GM19328 (cell line): ENCODE measurements at regions not wholly inside any gene's neighbourhood (a gene's known extent, or its start where the extent isn't known, plus 50 kb on each side); places are given as distances from the start of the nearest gene placed in this dataset.
A peak's percentile ranks its signal among the peaks of the same experiment; 100 is the strongest.

Experiments used
- ATAC-seq: cut with Tn5 transposase; IDR thresholded peaks from one replicate; pipeline ENCODE4 v1.9.1; 2021; ENCODE audit warnings: mild to moderate bottlenecking, moderate library complexity; ENCODE audit not compliant: unreplicated experiment

GRCh38 chr10:8374334-8374733 is 319.8 kb downstream of the GATA3 start:
- ATAC-seq = no peak

DNA sequence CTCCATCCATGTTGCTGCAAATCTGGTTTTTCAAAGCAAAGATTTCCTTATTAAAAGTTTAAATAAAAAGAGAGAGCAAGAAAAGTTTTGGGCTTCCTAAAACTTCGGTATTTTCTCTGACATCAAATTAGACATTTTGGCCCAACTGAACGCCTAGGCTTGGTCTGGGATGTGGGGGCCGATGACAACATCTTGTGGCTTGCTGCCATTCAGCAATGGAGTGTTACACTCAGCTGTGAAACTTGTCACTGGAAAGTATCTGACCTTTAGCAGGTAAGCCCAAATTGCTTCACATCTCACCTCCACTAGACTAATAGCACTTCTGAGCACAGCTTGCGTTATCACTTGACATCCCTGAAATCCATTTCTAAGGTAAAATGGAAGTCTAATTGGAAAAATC is 320.6 kb downstream of the GATA3 start:
- no peak for ATAC-seq

DNA sequence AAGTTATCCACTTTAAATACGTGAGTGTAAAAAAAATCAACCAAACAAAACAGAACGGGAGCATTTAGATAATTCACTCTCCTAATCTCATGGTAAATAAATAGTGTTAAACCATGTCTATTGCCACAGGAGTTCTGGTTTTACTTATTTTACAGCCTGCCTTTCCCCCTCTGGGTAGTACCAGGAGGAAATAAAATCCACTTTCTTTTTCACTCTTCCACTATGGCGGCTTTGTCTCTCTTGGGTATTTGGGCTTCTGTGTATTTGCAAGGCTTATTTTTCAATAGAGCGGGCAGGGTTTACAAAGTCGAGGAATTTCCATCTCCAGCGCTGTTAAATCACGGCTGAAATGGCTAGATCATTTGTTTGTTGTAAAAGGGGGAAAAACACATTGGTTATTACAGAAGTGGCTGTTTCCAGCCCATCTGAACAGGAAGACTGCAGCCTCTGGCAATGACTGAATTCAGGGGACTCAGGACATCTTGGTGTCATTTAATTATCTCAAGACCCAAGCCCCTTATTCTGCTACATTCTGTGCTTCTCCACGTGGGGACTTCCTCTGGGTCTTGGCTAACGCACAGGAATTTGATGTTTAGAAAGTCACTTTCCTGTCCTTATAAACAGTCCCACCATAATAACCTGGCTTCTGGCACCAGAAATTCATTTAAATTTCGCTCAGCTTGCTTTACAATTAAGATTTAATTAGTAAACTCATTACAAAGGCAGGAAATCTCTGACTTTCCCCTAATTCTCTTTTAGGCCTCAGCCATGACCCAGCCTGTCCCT is 323.9 kb downstream of the GATA3 start:
- ATAC-seq = no peak

DNA sequence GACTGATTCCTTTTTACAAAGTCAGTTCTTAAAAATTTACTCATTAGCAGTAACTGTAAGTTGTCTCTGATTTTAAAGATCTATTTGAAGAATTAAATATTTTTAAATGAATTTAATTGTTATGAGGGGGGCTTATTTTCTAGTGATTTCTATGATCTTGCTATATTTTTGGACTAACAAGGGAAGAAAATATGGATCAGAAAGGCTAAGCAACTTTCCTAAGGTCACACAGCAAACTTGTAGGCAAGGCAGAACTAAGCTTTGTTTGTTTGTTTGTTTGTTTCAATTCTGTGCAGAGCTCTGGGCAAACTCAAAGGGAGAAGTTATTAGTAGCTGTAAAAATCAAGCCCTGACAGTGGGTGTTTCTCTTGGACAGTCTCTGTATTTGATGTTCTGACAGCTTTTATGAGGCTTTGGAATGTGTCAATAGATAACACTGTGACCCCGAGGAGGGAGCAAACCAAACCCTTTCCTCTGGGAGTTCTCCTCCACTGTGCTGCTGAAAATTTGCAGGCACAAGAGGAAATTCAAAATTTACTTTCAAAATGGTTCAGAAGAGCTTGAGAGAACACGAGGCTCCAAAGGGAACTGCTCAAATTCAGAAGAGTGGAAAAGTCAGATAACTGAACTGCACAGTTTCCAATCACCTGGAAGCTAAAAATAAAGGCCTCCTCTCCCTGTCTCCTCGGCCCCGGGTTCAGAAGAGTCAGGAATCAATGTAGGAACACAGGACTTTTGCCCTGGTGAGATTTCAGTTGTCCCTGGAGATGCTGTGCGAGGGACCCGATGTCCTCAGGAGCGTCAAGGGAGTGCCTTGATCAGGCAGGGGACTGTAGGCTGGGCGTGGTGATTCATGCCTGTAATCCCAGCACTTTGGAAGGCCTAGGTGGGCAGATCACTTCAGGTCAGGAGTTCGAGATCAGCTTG is 325.7 kb downstream of the GATA3 start:
- ATAC-seq = no peak

GRCh38 chr10:8380833-8381496 is 326.5 kb downstream of the GATA3 start:
- no peak for ATAC-seq

GRCh38 chr10:8386781-8387180 is 332.3 kb downstream of the GATA3 start:
- no peak for ATAC-seq

- ATAC-seq = no peak
These were observed 335.1 kb downstream of the GATA3 start for GRCh38 chr10:8389630-8390029.

DNA sequence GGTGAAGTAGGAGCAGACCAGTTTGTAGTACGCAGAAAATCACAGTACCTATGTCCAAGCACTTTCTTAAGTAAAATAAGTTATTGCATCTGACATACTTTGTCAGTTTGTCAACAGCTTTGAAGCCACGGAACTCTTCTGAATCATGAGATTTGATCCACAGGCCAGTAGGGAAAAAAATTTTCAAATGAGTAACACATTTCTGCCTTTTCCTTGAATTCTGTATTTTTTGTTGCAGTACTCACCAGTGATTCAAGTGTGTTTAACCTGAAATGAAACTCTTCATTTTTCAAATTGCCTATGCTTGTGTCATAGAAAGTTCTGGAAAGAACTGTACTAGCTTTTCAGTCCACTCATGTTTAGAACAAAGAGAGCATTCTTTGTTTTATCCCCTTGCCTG is 337.7 kb downstream of the GATA3 start:
- ATAC-seq = no peak

- no peak for ATAC-seq
These were observed 339.0 kb downstream of the GATA3 start for GRCh38 chr10:8393531-8393930.

GRCh38 chr10:8396675-8397074 is 342.2 kb downstream of the GATA3 start:
- no peak for ATAC-seq

DNA sequence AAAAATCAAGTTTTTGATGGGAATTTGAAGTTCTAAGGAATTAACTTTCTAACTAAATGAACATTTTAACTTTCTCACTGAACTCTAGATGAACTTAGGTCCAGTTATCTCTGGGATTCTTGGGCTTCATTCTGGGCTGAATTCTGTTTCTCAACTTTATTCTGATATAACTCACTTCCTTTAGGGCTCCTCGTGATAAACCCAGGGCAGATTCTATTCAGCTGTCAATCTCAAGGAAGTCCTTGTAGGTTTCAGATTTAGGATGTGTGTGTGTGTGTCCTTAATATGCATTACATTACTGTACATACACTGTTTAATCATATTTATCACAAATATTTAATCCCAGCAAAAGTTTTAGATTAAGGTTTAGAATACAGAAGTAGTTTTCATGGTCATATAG is 344.3 kb downstream of the GATA3 start:
- ATAC-seq = no peak

- ATAC-seq = no peak
These were observed 345.7 kb downstream of the GATA3 start for GRCh38 chr10:8400151-8400550.

- ATAC-seq = no peak
These were observed 346.4 kb downstream of the GATA3 start for GRCh38 chr10:8400892-8401291.

DNA sequence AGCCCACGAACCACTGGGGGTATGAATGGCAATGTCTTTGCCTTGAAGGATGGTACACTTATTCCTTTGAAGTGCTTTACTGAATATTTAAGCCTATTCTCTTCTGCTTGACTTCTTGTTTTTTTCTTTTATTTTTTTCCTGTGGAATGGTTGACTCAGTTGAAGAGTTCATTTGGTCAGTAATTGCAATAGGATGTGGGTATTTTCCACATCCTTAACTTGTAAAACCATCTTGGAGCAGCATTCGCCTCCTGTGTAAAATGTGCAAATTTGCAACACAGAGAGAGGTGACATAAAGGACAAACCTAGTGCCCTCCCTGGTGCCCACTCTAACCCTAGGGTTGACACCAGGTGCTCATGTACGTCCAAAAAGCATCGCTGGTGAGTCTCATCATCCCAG is 347.0 kb downstream of the GATA3 start:
- ATAC-seq = no peak

GRCh38 chr10:8402576-8402975 is 348.1 kb downstream of the GATA3 start:
- ATAC-seq = no peak

GRCh38 chr10:8403711-8404371 is 349.4 kb downstream of the GATA3 start:
- no peak for ATAC-seq

DNA sequence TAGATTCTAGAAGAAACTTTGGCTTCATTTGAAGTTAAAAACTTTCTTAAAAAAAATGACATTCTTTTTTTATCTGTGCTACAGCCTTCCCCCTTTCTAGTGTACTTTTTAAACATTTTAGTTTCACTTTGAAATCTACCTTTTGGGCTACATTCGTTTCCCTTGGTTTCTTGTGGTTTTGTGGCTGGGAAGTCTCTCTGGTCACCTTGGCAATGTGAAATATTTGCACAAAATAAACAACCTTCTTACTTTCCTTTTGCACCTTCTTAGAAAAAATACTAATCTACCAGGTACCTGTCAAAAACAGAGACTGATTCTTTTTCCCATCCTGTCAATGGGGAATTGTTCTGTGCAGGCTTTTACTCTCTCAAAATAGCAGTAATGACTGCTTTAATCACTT is 350.2 kb downstream of the GATA3 start:
- peak; percentile 66 for ATAC-seq

DNA sequence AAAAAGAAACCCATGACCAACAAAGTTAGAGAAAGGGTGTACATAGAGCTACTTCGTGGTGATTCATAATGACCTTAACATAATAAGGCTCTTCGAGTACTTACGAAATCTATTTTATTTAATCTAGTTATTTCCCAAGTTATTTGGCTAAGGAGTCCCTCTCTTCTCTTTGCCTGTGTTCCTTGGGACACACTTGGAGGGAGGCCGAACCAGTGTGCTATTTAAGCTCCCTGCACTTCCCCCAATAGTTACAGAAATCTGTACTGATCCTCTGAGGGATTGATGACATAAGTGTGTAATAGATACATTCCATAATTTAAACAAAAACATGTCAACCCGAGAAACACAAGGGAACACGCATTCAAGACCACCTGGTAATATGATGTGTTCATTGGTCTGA is 351.1 kb downstream of the GATA3 start:
- no peak for ATAC-seq

GRCh38 chr10:8407501-8408021 is 353.1 kb downstream of the GATA3 start:
- ATAC-seq = no peak

- ATAC-seq = no peak
These were observed 356.0 kb downstream of the GATA3 start for GRCh38 chr10:8410506-8410905.

GRCh38 chr10:8412541-8412940 is 358.1 kb downstream of the GATA3 start:
- ATAC-seq = no peak
